HG03354 (cell line): ENCODE measurements at regions not wholly inside any gene's neighbourhood (a gene's known extent, or its start where the extent isn't known, plus 50 kb on each side); places are given as distances from the start of the nearest gene placed in this dataset.

Experiments
- ATAC-seq: cut with Tn5 transposase; IDR thresholded peaks from one replicate; pipeline ENCODE4 v1.9.1; 2021; ENCODE audit warnings: mild to moderate bottlenecking; ENCODE audit not compliant: unreplicated experiment, poor library complexity, severe bottlenecking

- no peak for ATAC-seq
Measured at GRCh38 chr4:45985038-45985437, 138.8 kb downstream of the GABRG1 start.

GRCh38 chr4:45971108-45971507, 152.7 kb downstream of the GABRG1 start:
- ATAC-seq, result no peak

DNA sequence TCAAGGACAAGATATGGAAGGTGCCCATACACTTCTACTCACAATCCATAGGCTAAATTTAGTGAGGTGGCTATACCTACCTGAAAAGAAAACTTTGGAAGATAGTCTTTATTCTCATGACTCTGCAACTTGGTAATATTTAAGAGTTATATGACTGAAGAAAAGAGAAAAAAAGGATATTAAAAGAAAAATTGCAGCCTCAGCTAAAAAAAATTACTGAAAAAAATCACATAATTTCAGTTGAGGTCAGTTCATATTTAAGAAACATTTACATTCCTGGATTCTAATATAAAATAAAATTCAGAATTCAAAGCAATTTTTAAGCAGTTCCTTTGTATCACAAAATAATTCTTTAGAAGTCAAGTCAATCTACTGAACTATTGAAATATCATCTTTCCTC, 166.5 kb downstream of the GABRG1 start:
- no peak for ATAC-seq

DNA sequence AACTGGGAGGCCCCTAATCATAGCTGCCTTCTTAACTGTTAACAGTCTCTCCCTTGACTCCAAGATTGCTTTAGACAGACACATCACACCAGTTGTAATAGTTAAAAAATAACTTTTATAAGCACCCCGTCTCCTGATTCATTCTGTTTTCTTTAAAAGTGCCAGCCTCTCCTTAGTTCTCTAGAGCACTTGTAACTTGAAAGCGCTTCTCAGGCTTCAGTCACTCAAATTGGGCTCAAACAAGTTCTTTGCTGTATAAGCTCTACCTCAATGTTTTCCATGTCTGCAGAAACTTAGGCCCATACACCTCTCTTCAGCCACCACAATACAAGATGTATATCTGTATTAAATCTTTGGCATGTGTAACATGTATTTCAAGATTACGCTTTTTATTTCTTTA, 169.6 kb downstream of the GABRG1 start:
- no peak for ATAC-seq

GRCh38 chr4:45951153-45951552, 172.7 kb downstream of the GABRG1 start:
- ATAC-seq, result no peak

DNA sequence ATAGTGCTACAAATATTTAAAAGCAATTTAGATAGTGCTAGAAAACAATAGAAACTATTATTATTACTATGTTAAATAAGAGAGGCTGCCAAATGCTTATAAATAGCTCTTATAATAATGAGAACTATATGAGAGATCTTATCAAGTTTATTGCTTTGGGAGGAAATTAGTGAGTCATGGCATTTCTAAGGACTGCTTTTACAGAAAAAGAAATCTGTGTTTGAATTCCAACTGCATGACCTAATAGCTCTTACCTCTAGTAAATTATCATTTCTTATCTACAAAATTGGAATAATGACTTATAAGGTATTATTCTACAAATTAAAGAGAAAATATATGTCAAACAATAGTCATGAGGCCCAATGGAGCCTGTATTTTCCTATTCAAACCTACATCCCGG, 177.2 kb downstream of the GABRG1 start:
- ATAC-seq, result no peak

GRCh38 chr4:45944000-45944399, 179.9 kb downstream of the GABRG1 start:
- no peak for ATAC-seq

DNA sequence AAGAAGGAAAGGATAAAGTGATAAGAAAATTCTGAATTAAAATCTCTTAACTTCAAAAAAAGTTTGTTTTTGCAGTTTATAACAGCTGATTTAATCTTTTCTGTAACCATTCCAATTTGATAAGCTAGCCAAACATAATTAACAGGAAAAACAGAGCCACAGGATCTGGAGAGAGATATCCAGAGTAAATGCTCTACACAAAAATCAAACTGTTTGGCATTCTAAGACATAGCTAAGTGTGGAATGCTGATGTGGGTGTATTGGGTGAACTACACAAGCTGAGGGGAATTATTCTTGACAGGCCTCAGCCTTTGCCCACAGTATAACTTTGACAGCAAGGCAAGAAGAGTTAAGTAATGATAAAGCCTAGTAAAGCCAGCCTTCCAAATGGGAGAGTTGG, 184.8 kb downstream of the GABRG1 start:
- no peak for ATAC-seq

- ATAC-seq, result no peak
Measured at GRCh38 chr4:45931154-45931553, 192.7 kb downstream of the GABRG1 start.

DNA sequence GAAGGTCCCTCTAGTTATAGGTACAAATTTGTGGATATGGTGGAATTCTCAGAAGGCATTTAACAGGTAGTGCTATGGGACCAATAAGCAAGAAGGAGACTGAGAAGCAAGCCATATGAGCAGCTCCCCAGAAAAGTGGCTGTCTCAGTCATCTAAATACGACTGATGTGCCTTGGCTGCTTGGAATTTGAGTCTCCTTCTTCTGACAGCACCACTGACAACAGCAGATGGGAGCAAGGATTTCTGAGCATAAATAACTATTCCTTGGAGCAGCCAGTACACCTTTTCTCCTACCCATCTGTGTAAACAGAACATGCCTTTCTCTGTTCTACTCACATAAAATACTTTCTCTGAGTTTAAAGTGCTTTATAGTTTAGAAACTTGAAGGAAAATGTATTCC, 196.2 kb downstream of the GABRG1 start:
- ATAC-seq, result no peak

DNA sequence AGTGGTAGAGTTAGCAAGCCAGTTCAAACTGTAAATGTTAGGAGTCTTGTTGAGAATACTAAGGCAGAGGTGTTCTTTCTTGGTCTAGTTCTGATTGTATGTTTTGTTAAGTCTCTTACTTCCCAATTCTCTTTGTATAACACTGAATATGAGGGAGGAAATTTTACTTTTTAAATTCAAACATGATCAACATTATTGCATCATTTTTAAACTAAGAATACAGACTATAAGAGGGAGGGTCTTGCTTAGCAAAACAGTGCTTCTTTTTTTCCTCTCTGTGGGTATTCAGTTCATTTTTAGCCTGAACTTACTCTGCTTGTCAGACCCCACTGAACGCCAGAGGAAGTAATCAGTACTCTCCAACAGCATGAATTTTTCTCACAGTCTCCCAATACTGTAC, 198.0 kb downstream of the GABRG1 start:
- ATAC-seq, result no peak

GRCh38 chr4:45920861-45921260, 203.0 kb downstream of the GABRG1 start:
- ATAC-seq, result no peak

DNA sequence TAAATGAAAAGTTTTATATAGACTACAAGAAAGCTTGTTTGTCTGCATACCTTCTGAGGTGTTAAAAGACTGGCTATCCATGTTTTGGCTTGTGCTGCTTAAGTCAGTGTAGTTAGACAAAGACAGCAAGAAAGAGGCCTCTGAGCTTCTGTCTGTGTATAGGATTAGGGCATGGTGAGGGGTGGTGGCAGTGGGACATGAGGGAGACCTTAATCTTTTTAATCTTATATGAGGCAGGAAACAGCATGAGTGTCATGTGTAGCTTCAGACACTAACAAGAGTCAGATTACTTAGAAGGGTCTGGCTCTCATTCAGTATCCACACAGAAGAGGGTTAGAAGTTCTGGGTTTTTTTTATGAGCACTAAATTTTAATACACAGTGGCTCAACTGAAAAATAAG, 213.3 kb downstream of the GABRG1 start:
- ATAC-seq, result no peak

GRCh38 chr4:45897946-45898585, 225.8 kb downstream of the GABRG1 start:
- no peak for ATAC-seq

DNA sequence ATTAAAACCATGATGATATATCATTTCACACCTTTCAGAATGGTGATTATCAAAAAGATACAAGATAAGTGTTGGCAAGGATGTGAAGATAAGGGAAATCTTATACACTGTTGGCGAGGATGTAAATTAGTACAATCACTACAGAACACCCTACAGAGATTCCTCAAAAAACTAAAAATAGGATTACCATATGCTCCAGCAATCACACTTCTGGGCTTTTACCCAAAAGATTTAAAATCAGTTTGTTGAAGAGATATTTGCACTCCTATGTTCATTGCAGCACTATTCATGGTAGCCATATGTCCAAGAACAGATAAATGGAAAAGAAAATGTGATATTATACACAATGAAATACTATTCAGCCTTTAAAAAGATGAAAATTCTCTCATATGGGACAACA, 240.4 kb downstream of the GABRG1 start:
- no peak for ATAC-seq

- ATAC-seq, result no peak
Measured at GRCh38 chr4:45876235-45876890, 247.5 kb downstream of the GABRG1 start.

DNA sequence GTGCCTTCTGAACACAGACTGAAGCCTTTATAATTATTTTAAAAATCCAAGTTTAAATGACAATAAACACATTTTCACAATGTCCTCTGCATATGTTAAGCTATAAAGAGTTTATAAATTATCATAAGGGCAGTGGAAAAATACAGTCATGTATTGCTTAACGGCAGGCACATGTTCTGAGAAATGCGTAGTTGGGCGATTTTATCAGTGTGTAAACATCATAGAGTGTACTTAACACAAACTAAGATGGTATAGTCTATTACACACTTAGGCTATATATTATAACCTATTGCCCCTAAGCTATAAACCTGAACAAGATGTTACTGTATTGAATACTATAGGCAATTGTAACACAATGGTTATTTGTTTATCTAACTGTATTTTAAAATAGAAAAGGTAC, 254.7 kb downstream of the GABRG1 start:
- no peak for ATAC-seq

GRCh38 chr4:45865781-45866180, 258.1 kb downstream of the GABRG1 start:
- ATAC-seq, result no peak

DNA sequence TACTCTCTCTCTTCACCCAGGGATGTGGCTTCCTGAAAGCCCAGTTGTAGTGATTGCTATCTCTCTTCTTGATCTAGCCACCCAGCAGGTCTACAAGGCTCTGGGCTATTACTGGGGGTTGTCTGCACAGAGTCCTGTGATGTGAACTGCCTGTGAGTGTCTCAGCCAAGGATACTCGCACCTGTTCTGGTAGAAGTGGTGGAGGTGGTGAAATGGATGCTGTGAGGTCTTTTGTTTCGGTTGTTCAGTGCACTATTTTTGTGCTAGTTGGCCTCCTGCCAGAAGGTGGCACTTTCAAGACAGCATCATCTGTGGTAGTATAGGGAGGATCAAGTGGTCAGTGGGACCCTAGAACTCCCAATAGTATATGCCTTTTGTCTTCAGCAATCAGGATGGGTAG, 268.0 kb downstream of the GABRG1 start:
- no peak for ATAC-seq

- no peak for ATAC-seq
Measured at GRCh38 chr4:45846016-45846415, 277.8 kb downstream of the GABRG1 start.

- ATAC-seq, result no peak
Measured at GRCh38 chr4:45841791-45842190, 282.1 kb downstream of the GABRG1 start.

DNA sequence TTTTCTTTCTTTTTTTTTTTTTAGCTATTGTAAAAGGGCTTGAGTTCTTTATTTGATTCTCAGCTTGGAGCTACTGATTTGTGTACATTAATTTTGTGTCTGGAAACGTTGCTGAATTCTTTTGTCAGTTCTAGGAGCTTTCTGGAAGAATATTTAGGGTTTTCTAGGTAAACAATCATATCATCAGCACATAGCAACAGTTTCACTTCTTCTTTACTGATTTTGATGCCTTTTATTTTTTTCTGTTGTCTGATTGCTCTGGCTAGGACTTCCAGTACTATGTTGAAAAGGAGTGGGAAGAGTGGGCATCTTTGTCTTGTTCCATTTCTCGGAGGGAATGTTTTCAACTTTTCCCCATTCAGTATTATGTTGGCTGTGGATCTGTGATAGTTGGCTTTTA, 292.2 kb downstream of the GABRG1 start:
- no peak for ATAC-seq
